GM21528 (cell line): ENCODE measurements at regions not wholly inside any gene's neighbourhood (a gene's known extent, or its start where the extent isn't known, plus 50 kb on each side); places are given as distances from the start of the nearest gene placed in this dataset.
"Not testable (repeated sequence)": the region's sequence is repeated elsewhere in the genome, so short reads cannot be mapped to it uniquely, and the experiment has no call there.

Experiments used
- ATAC-seq: cut with Tn5 transposase; IDR thresholded peaks from one replicate; pipeline ENCODE4 v1.9.1; 2021; ENCODE audit warnings: mild to moderate bottlenecking, moderate library complexity; ENCODE audit not compliant: unreplicated experiment, low FRiP score

DNA sequence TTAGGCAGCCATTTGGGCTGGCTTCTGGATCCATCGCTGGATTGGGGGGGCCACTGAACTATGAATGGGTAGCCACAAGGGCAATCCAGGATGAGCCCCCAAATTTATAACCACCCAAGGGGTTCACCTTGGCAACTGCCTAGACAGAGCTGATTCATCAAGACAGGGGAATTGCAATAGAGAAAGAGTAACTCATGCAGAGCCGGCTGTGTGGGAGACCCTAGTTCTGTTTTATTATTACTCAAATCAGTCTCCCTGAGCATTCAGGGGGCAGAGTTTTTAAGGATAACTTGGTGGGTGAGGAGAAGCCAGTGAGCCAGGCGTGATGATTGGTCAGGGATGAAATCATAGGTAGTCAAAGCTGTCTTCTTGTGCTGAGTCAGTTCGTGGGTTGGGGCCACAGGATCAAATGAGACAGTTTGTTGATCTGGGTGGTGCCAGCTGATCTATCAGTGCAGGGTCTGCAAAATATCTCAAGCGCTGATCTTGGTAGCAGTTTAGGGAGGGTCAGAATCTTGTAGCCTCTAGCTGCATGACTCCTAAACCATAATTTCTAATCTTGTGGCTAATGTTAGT is 57.9 kb downstream of the DNAJB9 start:
- ATAC-seq, result no peak

DNA sequence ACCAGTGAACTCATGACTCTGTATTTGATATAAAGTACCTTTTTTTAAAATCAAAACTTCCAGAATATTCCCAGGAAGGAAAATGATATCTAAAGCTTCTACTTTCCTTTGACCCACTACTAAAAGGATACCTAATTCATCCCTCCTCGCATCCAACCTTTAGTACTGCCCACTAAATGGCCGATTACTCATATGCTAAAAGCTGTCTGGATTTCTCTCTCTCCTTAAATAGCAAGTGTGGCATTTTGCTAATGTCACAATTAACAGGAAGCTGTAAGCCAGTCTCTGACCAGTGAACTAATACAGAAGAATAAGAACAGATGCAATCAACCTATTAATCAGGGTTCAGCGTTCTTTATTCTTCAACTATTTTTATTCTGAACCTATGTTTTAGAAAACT is 59.0 kb downstream of the DNAJB9 start:
- ATAC-seq, result no peak

DNA sequence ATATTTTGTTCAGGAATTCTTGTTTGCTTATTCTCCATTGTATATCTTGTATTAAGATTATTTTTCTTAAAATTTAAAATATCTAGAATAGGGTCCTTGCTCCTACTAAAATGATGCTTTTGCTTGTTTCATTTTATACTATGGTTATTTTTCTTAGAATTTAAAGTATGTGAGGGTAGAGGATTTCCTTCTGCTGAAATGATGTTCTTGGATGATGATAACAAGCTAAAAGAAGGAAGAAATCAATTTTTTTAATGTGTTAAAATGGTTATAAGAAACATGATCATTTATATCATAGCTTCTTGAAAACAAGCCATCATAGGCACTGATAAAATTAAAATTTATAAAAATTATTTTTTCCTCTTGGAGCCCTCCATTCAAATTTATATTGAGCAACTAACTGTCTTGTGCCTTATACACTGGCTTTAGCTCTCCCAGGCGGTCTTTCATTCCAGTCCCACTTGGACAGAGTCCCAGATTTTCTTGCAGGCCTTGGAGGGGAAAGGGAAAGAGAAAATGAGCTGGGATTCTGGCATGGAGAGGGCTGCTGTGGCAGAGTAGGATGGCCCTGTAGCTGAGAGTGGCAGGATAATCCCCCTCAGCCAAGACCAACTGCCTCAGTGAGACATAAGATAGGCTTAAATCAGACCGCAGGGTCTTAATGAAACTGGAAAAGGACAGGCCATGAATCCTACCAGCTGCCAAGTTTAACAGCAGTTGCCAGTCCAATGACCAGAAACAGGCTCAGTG is 60.2 kb downstream of the DNAJB9 start:
- ATAC-seq, result no peak

DNA sequence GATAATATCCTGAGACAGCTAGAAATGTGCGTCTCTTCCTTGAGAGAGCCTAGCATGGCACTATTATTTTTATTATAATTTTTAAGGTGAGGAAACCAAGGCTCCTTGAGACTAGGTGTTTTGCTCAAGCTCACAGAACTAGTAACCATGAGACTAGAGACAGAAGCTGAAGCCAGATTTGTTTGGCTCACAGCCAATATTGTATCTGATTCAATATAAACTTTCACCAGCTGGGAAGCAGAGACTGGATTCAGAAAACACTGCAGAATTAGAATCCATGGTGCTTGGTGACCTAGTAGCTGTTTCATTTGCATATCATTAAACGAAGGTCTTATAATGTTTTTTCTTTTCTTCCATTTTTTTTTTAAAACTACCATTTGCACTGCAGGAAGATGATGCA is 64.4 kb downstream of the DNAJB9 start:
- no peak for ATAC-seq

DNA sequence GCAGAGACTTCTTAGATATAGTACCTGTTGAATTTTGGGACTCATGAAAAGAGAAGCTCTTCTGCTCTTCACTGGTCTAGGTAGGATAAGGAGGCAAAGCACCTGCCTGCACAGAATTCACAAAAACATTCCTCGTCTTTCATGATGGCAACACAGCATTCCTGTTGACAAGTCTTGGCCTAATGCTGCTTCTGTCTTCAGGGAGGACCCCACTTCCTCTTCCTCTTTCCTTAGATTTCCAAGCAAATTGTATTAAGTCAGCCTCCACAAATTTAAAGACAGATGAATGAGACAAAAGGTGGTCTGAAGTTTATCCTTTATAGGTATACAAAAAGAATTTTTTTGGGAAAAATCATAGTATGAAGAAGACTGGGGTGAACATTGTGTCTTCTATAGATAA is 64.9 kb downstream of the DNAJB9 start:
- ATAC-seq, result no peak

DNA sequence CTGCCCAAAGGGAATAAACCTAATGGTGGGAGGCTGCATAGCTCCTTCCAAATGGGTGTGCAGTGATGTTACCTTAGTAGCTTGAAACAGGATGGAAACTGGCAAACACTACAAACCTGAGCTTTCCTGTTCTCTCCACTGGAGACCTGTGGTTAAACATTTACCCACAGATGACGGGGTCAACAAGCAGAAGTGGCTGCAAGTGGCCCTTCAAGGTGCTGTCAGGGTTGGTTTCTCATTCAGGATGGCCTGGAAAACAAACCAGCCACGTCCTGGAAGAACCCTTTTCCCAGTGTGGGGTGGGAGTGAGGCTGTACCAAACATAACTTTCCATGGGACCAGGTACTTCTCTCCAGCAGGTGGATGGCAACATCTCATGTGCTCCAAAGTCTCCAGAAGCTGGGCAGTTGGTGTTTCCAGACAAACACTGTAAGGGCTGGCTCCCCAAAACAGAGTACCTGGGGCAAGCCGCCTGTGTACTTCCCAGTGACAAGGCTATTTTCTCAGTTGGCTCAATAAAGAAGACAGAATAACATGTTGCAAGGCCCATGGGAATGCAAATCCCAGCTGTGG is 67.5 kb downstream of the DNAJB9 start:
- ATAC-seq, result no peak

DNA sequence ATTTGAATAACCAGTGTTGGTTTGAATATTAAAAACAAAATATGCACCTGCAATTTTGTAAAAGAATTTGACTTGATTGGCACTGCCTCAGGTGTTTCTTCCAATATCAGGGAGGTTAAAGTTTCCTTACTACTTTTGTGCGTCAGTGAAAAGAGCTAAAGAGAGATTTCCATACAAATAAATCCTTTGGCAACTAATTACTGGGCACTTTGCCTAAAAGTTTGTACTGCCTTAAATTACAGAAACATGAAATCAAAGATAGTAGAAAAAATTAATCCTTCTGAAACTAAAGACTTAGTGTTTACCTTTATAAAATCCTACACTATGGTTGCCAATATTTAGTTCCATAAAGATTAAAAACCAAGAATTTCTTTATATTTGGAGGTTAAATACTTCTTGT is 72.5 kb downstream of the DNAJB9 start:
- no peak for ATAC-seq

DNA sequence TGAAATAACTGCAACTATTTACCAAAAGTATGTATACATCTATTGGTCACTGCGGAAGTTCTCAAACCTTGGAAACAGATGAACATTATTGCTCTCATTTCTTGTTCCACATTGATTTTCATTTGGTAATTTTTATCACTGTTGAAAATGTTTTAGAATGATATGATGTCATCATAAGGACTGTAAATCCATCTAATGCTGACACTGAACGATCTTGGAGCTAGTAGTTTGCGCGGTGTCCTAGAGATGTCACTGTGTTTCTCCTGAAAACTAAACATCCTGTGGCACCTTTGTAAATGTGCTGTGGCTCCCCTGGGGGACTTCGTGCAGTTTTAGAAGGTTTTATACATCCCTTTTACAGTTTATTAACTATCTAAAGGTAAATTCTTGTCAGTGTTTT is 73.5 kb downstream of the DNAJB9 start:
- ATAC-seq, result no peak

DNA sequence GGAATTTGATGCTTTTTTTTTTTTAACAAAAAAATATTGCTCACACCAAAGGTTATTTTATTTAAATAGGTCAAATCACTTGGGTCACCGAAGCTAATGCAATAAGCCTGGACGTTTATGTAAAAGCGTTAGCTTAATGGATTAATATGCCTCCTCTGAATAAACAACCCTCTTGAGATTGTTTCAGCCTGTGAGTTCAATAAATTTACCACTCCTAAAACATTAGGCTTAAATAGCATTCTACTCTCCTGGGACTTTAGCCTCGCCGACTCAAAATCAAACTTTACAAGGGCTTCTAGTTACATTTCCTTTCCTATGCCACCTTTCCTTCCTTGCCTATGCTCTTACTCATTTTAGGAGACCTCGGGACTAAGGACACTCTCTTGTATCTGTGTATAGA is 79.3 kb downstream of the DNAJB9 start:
- no peak for ATAC-seq

DNA sequence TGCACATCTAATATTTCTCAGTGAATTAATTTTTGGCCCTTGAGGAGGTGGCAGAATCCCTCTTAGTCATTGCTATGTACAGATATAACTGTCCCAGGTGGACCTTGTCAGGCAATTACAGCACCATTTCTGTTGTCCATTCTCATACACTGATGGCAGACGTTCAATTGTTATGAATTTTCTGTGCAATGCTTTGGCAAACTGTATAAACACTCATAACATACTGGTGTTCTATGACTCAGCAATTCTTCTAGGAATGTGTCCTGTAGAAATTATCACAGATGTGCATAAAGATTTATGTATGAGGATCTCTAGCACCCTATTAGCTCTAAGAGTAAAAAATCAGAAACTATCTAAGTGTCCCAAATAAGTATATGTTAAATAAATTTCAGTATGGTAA is 80.8 kb downstream of the DNAJB9 start:
- no peak for ATAC-seq

DNA sequence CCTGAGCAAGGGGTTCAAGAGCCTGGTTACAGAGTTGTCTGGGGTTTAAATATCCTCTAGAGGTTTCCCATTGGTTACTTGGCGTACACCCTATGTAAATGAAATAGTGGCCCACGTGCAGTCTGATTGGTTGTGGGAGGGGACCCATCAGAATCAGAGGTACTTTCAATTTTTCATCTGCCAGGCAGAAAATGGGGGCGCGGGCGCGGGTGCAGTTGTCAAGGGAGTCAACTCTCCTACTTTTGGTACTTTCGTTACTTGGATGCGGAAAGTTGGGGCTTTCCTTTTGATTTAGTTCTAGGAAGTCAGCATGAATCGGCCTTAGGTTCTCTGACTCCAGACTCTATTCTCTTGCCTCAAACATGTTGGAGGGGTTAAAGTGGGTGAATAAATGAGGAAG is 83.2 kb downstream of the DNAJB9 start:
- ATAC-seq, result no peak

DNA sequence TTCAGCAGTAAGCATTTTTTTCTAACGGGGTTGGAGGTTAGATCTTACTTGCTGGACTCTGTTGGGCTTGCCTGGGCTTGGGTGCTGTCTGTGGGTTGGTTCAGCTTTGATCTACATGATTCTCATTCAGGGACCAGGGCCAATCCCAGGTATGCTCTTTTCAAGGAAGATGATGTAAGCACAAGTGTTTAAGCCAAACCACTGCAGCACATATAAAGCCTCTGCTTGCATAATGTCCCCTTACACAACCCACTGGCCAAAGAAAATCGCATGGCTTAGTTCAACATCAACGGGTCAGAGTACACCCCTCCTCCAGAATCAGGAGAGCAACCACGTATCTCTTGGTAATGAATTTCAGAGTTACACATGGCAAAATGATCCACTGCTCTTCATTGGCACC is 83.9 kb downstream of the DNAJB9 start:
- no peak for ATAC-seq

DNA sequence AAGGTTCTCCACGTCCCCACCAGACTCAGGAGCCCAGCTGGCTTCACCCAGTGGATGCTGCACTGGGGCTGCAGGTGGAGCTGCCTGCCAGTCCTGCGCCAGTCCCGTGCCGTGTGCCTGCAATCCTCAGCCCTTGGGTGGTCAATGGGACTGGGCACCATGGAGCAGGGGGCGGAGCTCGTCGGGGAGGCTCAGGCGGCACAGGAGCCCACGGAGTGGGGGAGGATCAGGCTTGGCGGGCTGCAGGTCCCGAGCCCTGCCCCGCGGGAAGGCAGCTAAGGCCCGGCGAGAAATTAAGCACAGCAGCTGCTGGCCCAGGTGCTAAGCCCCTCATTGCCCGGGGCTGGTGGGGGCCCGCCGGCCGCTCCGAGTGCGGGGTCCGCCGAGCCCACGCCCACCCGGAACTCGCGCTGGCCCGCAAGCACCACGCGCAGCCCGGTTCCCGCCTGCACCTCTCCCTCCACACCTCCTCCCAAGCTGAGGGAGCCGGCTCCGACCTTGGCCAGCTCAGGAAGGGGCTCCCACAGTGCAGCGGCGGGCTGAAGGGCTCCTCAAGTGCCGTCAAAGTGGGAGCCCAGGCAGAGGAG is 87.6 kb downstream of the DNAJB9 start:
- not testable (repeated sequence) for ATAC-seq

DNA sequence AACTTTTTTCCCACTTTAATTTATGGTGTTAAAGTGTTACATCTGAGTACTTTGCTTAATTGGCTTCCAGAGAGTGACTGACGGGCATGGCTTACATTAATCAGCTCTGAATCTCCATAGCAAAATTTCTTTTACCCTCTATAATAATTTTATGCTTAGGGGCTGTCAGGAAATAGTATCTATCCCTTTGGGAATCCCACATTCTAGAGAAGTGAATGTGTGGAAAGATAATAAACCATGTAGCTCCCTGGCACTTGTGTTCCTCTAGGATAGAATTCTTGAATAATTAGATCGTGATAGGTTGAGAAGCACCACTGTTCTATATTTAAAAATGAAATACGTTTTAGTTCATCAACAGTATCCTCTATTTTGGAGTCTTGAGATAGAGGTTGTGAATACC is 89.6 kb downstream of the DNAJB9 start:
- no peak for ATAC-seq

DNA sequence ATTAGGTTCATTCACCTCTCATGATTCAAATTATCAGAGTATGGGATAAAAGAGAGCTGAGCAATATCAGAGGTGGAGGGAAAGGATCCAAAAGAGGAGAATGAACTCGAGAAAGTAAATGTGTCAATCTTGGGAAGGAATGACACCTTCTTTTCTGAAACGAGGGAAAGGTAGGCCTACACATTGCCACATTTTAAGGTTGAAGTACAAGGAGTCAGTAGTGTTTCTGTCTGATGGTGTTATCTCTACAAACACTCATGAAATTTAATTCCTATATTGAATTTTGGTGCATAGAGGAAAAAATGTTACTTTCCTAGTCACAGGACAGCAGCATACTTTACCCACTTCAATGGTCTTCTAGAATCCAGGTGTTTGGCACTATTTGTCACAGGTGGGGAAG is 90.2 kb downstream of the DNAJB9 start:
- no peak for ATAC-seq

DNA sequence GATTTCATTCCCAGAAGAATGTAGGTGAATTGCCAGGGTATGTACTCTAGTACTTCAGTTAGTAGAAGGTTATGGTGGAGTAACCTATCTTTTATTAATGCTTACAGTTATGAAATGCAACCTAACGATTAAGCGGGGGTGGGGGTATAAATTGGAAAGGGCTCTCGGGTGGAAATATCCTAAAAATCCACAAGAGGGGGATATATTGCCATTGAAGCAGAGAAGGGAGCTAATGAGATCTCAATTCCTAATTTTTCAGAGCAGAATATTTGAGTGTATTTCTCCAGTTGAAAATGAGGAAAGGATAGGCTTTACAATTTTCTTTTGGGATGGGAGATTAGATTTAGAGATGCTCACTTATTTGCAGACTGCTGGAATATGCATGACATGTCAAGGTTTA is 90.8 kb downstream of the DNAJB9 start:
- ATAC-seq, result no peak

DNA sequence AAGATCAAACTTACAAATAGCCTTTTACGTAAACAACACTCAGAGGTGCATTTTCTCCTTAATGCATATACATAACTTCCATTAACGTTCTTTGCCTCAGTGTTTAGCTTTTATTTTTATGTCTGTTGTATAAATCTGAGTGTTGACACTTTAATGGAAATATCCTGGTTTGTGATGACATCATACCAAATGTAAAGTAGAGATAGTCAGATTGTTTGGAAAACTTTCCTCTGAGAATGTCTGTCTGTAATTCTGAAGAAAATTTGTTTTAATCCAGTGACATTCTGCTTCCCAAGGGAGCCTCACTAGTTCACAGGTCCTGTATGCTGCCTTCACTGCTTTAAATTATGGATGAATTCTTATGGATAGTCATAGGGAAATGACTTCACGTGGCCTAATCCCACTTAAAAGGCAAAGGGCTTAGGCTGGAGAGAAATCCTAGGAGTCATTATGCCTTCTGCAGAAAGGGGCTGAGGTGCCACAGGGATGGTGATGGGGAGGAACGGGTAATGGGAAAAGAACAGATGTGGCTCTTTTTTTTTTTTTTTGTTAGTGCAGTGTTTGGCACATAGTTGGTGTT is 93.2 kb downstream of the DNAJB9 start:
- no peak for ATAC-seq

DNA sequence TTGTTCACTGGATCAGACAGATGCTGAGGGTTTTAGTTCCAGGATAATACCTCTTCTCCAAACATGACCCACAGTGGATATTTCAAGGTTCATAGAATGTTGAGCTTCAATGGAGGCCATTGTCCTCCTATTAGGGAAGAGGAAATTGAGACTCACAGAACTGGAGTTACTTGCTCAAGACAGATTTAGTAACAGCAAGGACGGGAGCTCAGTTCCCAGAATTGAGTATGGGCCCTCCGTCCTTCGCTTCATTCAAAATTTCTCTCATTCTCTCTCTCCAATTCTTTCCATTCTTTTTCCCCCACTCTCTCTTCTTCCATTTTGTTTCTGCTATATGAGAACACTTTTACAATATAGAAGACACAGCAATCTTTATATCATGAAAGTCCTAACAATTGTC is 94.0 kb downstream of the DNAJB9 start:
- ATAC-seq, result no peak

DNA sequence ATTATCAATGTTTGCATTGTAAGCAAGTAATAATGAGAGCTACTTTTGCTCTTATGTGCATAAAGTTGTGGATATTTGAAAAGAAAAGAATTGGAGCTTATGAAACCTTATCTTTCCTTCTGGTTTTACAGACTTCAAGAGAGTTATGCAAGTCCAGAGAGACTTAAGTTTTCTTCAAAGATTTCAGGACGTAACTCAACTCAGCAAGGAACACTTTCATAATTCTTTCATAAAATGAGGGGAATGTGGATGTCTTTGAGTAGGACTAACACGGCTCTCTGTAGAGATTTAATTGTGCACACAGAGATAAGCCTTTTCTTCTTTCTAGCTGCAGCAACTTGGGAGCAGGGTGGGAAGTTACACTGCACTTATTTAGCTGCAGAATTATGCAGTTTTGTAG is 97.5 kb downstream of the DNAJB9 start:
- no peak for ATAC-seq

DNA sequence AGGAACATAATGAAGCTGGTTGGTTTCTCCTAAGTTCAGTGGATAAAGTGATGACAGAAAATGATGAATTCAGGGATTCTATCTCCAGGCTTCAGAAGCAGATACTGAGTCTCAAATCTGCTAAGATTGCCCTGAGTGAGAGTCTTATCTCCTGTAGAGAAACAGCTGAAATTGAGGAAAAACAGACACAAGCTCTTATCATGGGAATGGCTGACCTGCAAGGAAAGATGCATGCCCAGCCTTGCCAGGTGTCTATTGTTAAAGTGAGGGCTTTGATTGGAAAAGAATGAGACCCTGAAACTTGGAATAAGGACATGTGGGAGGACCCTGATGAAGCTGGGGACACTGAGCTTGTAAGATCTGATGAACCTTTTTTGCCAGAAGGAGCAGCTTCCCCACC is 100.3 kb downstream of the DNAJB9 start:
- no peak for ATAC-seq

DNA sequence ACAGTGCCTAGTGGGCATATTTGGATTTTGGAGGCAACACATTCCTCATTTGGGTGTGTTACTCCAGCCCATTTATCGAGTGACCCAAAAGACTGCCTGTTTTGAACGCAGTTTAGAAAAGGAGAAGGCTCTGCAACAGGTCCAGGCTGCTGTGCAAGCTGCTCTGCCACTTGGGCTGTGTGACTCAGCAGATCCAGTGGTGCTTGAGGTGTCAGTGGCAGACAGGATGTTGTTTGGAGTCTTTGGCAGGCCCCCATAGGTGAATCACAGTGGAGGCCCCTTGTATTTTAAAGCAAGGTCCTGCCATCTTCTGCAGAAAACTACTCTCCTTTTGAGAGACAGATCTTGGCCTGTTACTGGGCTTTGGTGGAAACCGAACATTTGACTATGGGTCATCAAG is 104.0 kb downstream of the DNAJB9 start:
- not testable (repeated sequence) for ATAC-seq

DNA sequence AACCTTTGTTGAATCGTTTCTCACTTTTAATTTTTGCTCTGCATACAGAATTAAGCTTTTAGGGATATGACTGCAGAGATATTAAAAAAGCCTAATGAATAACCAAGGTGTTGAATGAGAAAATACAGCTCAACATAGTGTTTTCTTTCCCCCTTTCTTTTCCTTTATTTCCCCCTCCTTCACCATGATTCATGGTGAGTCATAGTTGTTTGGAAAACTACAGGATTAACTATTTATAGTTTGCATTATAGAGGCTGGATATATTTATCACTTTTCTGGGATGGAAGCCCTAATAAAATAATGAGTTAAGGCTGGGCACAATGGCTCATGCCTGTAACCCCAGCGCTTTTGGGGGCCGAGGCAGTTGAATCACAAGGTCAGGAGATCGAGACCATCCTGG is 115.0 kb downstream of the DNAJB9 start:
- ATAC-seq, result no peak
